ENCODE measurements at regions not wholly inside any gene's neighbourhood (a gene's known extent, or its start where the extent isn't known, plus 50 kb on each side); places are given as distances from the start of the nearest gene placed in this dataset.

GRCh38 chr2:16197504-16198147 is 257.3 kb downstream of the MYCN start:
- H3K9me3 ChIP-seq (ENCODE audit: control insufficient read depth, low read length, poor library complexity, severe bottlenecking), result peaks cover 2% of the 10 kb centered on the region
- Mint-ChIP-seq H3K36me3 (ENCODE audit: low read depth) (no peaks in the 10 kb centered on the region), H3K4me1 (no peaks in the 10 kb centered on the region), H3K27ac (no peak overlapping the region), H3K4me3 (no peak overlapping the region), H3K27me3 (no peaks in the 10 kb centered on the region)
- no peak for DNase-seq
- ATAC-seq, result no peak

- DNase-seq (no peak), ATAC-seq (no peak)
- peaks cover 2% of the 10 kb centered on the region for H3K9me3 ChIP-seq (ENCODE audit: control insufficient read depth, low read length, poor library complexity, severe bottlenecking)
- H3K27ac Mint-ChIP-seq, result no peak overlapping the region
- no peaks in the 10 kb centered on the region for H3K36me3 Mint-ChIP-seq (ENCODE audit: low read depth)
- no peaks in the 10 kb centered on the region for H3K4me1 Mint-ChIP-seq
- no peak overlapping the region for H3K4me3 Mint-ChIP-seq
- no peaks in the 10 kb centered on the region for H3K27me3 Mint-ChIP-seq
These were observed 256.5 kb downstream of the MYCN start for GRCh38 chr2:16196687-16197503.

DNA sequence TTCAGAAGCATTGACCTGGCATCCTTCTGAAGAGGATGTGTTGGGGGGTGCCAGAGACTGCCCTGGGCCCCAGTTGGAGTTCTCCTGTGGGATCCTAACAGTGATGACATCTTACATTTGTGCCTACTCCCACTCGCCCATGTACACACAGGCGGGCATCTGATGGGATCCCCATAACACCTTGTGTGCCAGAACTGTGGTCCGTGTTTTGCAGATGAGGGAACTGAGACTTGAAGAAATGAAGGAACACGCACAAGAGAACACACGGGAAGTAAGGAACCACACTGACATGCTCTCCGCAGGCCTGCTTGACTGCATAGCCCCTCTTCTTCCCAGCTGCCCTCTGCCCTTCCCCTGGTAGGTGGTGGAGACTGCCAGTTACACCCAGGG is 255.3 kb downstream of the MYCN start:
- ATAC-seq (no peak), DNase-seq (no peak)
- Mint-ChIP-seq H3K27ac (no peak overlapping the region), H3K27me3 (peaks cover 3% of the 10 kb centered on the region), H3K36me3 (ENCODE audit: low read depth) (no peaks in the 10 kb centered on the region), H3K4me1 (no peaks in the 10 kb centered on the region), H3K4me3 (no peak overlapping the region)
- peaks cover 2% of the 10 kb centered on the region for H3K9me3 ChIP-seq (ENCODE audit: control insufficient read depth, low read length, poor library complexity, severe bottlenecking)

GRCh38 chr2:16194931-16195680 is 254.8 kb downstream of the MYCN start:
- Mint-ChIP-seq H3K4me3 (no peak overlapping the region), H3K36me3 (ENCODE audit: low read depth) (no peaks in the 10 kb centered on the region), H3K4me1 (no peaks in the 10 kb centered on the region), H3K27me3 (peaks cover 4% of the 10 kb centered on the region), H3K27ac (no peak overlapping the region)
- no peak for ATAC-seq
- H3K9me3 ChIP-seq (ENCODE audit: control insufficient read depth, low read length, poor library complexity, severe bottlenecking), result peaks cover 2% of the 10 kb centered on the region
- no peak for DNase-seq

DNA sequence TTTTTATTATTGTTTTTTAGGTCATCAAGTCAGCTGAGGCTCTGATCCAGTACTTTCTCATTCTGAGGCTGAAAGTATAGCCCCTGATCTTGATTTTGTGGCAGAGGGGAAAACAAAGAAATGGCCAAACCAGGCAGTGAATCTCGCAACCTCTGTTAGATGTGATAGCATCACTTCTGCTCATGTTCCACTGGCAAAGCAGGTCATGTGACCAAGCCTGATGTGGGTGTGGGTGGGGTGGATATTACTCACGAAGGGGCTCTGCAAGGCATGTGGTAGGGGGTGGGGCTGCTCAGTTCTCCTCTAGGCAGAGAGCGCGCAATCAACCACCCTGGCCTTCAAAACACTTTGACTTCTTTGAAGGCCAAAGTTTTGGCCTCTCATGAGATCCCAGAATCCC is 254.2 kb downstream of the MYCN start:
- Mint-ChIP-seq H3K36me3 (ENCODE audit: low read depth) (no peaks in the 10 kb centered on the region), H3K27ac (no peak overlapping the region), H3K27me3 (peaks cover 4% of the 10 kb centered on the region), H3K4me3 (no peak overlapping the region), H3K4me1 (no peaks in the 10 kb centered on the region)
- peaks cover 2% of the 10 kb centered on the region for H3K9me3 ChIP-seq (ENCODE audit: control insufficient read depth, low read length, poor library complexity, severe bottlenecking)
- ATAC-seq, result no peak
- DNase-seq, result no peak

DNA sequence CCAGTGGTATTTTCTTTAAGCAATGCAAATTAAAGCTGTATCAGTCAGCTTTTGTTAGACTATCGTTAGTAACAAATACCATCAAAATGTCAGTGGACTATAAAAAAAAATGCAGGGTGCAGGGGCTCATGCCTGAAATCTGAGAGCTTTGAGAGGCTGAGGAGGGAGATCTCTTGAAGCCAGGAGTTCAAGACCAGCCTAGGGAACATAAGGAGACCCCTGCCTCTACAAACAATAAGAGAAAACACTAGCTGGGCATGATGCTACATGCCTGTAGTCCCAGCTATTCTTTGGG is 253.7 kb downstream of the MYCN start:
- Mint-ChIP-seq H3K27ac (no peak overlapping the region), H3K4me3 (no peak overlapping the region), H3K4me1 (peaks cover 2% of the 10 kb centered on the region), H3K27me3 (peaks cover 6% of the 10 kb centered on the region), H3K36me3 (ENCODE audit: low read depth) (no peaks in the 10 kb centered on the region)
- ATAC-seq (no peak), DNase-seq (no peak)
- H3K9me3 ChIP-seq (ENCODE audit: control insufficient read depth, low read length, poor library complexity, severe bottlenecking), result peaks cover 2% of the 10 kb centered on the region

DNA sequence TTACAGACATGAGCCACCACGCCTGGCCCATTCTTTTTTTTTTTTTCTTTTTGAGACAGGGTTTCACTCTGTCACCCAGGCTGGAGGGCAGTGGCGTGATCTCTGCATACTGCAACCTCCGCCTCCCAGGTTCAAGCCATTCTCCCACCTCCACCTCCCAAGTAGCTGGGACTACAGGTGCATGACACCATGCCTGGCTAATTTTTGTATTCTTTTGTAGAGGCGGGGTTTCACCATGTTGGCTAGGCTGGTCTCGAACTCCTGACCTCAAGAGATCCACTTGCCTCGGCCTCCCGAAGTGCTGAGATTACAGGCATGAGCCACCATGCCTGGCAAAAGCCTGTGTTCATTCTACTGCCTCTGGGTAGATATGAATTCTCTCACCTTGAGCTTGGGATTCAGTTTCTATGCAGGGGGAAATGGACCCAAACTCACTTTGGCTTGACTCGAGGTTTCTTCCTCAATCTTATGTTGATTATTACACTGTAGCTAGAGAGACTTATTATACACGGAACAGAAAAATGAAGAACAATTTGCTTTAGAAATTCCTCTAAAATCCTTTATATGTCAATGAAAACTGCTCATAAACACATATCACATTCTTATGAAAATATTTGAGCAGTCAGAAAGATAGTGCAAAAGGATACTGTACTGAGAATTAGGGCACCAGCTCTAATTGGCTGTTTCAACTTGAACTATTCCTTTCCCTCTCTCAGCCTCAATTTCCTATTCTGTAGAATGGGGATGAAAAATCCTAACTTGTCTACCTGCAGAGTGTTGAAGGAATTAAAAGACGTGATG is 252.3 kb downstream of the MYCN start:
- Mint-ChIP-seq H3K4me1 (peaks cover 2% of the 10 kb centered on the region), H3K27ac (no peak overlapping the region), H3K36me3 (ENCODE audit: low read depth) (no peaks in the 10 kb centered on the region), H3K4me3 (no peak overlapping the region), H3K27me3 (peaks cover 20% of the 10 kb centered on the region)
- DNase-seq (no peak), ATAC-seq (no peak)
- peaks cover 2% of the 10 kb centered on the region for H3K9me3 ChIP-seq (ENCODE audit: control insufficient read depth, low read length, poor library complexity, severe bottlenecking)

- no peak for ATAC-seq
- H3K9me3 ChIP-seq (ENCODE audit: control insufficient read depth, low read length, poor library complexity, severe bottlenecking), result peaks cover 2% of the 10 kb centered on the region
- peaks cover 2% of the 10 kb centered on the region for H3K4me1 Mint-ChIP-seq
- DNase-seq, result no peak
- H3K4me3 Mint-ChIP-seq, result no peak overlapping the region
- H3K27me3 Mint-ChIP-seq, result peaks cover 25% of the 10 kb centered on the region
- H3K36me3 Mint-ChIP-seq (ENCODE audit: low read depth), result no peaks in the 10 kb centered on the region
- no peak overlapping the region for H3K27ac Mint-ChIP-seq
These were observed 251.3 kb downstream of the MYCN start for GRCh38 chr2:16191431-16192200.

DNA sequence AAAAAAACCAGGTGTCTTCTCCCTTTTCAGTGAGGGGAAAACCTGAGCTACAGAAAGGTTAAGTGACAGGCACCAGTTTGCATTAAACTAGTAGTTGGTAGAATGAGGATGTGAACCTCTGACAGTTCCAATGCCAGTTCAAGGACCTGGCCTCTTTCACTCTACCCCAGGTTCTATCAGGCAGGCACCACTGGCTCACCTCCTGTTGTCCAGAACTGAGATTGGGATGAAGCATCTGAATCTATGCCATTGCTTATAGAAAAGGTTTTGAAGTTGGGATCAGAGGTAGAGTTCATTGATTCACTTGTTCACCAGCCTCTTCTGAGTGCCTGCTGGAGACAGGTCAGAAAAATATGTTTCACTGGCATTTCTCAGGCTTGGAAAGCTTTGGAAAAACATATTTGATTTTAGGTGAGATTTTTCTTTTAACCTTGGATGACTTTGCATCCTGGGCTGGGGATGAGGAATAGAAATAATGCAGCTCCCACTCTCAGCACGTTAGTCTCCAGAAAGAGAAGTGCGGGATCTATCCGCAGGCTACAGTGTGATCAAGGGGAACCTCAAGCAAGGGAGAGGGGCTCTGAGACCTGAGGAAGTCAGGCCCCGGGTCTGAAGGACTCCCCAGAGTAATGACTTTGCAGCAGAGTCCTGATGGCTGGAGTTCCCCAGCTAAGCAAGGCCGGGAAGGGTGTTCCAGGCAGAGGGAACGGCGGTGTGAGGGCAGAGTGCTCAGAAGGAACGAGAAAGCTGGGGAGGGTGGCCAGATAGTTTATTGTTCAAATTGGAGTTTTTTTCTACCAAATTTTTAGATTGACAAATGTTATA is 250.3 kb downstream of the MYCN start:
- H3K36me3 Mint-ChIP-seq (ENCODE audit: low read depth), result no peaks in the 10 kb centered on the region
- H3K4me1 Mint-ChIP-seq, result peaks cover 2% of the 10 kb centered on the region
- no peak overlapping the region for H3K27ac Mint-ChIP-seq
- no peak overlapping the region for H3K4me3 Mint-ChIP-seq
- peaks cover 25% of the 10 kb centered on the region for H3K27me3 Mint-ChIP-seq
- no peak for ATAC-seq
- DNase-seq, result no peak
- H3K9me3 ChIP-seq (ENCODE audit: control insufficient read depth, low read length, poor library complexity, severe bottlenecking), result peaks cover 2% of the 10 kb centered on the region

GRCh38 chr2:16189836-16190160 is 249.4 kb downstream of the MYCN start:
- no peak for DNase-seq
- H3K9me3 ChIP-seq (ENCODE audit: control insufficient read depth, low read length, poor library complexity, severe bottlenecking), result peaks cover 2% of the 10 kb centered on the region
- no peak for ATAC-seq
- no peaks in the 10 kb centered on the region for H3K36me3 Mint-ChIP-seq (ENCODE audit: low read depth)
- no peak overlapping the region for H3K27ac Mint-ChIP-seq
- H3K27me3 Mint-ChIP-seq, result peaks cover 25% of the 10 kb centered on the region
- no peak overlapping the region for H3K4me3 Mint-ChIP-seq
- peaks cover 2% of the 10 kb centered on the region for H3K4me1 Mint-ChIP-seq

DNA sequence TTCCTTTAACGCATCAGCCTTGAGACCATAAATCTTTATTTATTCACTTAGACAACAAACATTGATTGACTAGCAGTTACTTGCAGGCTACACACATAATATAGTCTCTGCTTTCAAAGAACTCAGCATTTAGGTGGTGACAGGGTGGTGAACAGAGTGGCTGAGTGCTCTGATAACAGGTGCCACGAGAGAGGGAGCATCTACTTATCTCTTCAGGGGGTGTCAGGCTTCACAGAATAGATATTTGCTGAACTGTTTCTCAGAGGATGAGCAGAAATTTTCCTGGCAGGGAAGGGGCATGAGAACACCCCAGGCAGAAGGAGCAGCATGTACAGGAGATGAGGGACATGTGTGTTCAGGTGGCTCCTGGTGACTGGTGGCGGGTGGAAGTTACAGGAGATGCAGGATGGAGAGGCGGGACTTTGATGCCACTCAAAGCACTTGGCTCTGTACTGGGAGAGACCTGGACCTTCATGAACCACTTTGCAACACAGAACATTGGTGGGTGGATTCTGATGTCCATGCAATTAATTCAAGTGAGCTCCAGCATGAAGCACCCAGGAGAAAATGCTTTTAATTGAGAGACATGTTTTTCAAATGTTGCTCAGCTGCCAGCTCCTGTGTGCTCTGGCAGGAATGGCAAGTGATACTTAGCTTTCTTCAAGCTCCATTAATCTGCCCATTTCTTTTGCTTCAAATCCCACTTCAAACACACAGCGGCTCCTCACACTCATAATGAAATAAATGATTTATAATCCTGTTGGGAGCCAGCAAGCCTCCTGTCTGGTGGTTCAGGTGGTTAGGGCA is 248.9 kb downstream of the MYCN start:
- ATAC-seq (no peak), DNase-seq (no peak)
- Mint-ChIP-seq H3K27me3 (peaks cover 25% of the 10 kb centered on the region), H3K27ac (no peak overlapping the region), H3K36me3 (ENCODE audit: low read depth) (no peaks in the 10 kb centered on the region), H3K4me1 (peaks cover 2% of the 10 kb centered on the region), H3K4me3 (no peak overlapping the region)
- peaks cover 2% of the 10 kb centered on the region for H3K9me3 ChIP-seq (ENCODE audit: control insufficient read depth, low read length, poor library complexity, severe bottlenecking)

Data from T-helper 17 cell (primary cell).